ENCODE measurements at regions not wholly inside any gene's neighbourhood (a gene's known extent, or its start where the extent isn't known, plus 50 kb on each side); places are given as distances from the start of the nearest gene placed in this dataset.

DNA sequence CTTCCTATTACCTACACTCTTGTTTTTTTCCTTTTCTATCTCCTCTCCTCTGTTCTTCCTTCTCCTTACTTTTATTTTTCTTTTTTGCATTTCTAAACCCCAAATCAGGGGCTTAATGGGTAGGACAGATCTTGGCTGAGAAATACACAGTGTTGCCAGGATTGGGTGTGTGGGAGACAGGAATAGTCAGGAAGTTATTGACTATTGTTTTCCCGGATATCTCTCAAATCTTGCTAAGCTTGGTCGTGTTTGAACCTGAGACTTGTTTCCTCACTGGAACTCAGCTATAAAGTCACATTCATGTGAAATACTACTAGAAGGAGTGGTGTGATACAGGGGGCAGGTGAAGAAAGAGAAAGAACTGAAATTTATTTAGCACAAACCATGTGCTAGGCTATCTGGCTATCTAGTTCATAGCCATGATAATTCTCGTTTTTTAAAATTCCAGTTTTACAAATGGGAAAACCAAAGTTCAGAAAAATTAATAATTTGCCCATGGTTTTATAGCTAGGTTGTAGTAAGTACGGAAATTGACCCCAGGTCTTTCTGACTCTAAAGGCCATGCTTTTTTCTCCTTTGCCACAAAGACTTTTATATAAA, 343.2 kb upstream of the UMPS start:
- TF ChIP-seq ZNF274 (IDR thresholded peaks at IDR 0.05; ENCODE audit: low read depth, low read length): no peak
- no peak for TF ChIP-seq SUZ12 (IDR thresholded peaks at IDR 0.05; ENCODE audit: extremely low read depth, insufficient read depth, insufficient read length)
- no peak for TF ChIP-seq YY1 (IDR thresholded peaks at IDR 0.05; ENCODE audit: insufficient read depth, insufficient read length)
- no peaks in the 10 kb centered on the region for H3K9me3 ChIP-seq (ENCODE audit: insufficient read depth, low read length)
- no peaks in the 10 kb centered on the region for H3K4me1 ChIP-seq (ENCODE audit: insufficient read depth, insufficient read length)
- H3K27me3 ChIP-seq (ENCODE audit: insufficient read depth, insufficient read length): no peaks in the 10 kb centered on the region
- no peaks in the 10 kb centered on the region for H3K36me3 ChIP-seq (ENCODE audit: insufficient read depth, insufficient read length, low read length)
- DNase-seq (ENCODE audit: low read depth, low spot score): no peak
- no peak overlapping the region for H3K4me3 ChIP-seq (ENCODE audit: insufficient read length, low read depth)
- no peak overlapping the region for H3K9ac ChIP-seq (ENCODE audit: insufficient read length, low read depth)

DNA sequence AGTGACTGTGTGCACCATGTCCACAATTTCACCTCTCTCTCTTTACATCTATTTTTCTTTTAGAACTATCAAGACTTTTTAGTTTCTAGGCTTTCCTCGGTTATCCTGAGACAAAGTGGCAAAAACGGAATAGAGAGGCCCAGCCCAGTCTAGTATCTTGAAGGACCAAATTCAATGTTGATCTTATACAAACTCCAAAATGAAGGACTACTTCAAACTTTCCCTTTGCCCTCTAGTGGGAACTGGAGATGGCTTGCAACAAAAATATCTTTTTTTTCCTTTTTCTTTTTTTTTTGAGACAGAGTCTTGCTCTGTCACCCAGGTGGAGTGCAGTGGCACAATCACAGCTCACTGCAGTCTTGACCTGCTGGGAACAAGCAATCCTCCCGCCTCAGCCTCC, 338.5 kb upstream of the UMPS start:
- no peak for TF ChIP-seq SUZ12 (IDR thresholded peaks at IDR 0.05; ENCODE audit: extremely low read depth, insufficient read depth, insufficient read length)
- TF ChIP-seq ZNF274 (IDR thresholded peaks at IDR 0.05; ENCODE audit: low read depth, low read length): no peak
- TF ChIP-seq YY1 (IDR thresholded peaks at IDR 0.05; ENCODE audit: insufficient read depth, insufficient read length): no peak
- Histone ChIP-seq H3K36me3 (ENCODE audit: insufficient read depth, insufficient read length, low read length) (no peaks in the 10 kb centered on the region), H3K9me3 (ENCODE audit: insufficient read depth, low read length) (no peaks in the 10 kb centered on the region), H3K4me3 (ENCODE audit: insufficient read length, low read depth) (no peak overlapping the region), H3K4me1 (ENCODE audit: insufficient read depth, insufficient read length) (no peaks in the 10 kb centered on the region), H3K9ac (ENCODE audit: insufficient read length, low read depth) (no peak overlapping the region), H3K27me3 (ENCODE audit: insufficient read depth, insufficient read length) (no peaks in the 10 kb centered on the region)
- DNase-seq (ENCODE audit: low read depth, low spot score): no peak

- Histone ChIP-seq H3K36me3 (ENCODE audit: insufficient read depth, insufficient read length, low read length) (no peaks in the 10 kb centered on the region), H3K9ac (ENCODE audit: insufficient read length, low read depth) (no peak overlapping the region), H3K4me1 (ENCODE audit: insufficient read depth, insufficient read length) (no peaks in the 10 kb centered on the region), H3K4me3 (ENCODE audit: insufficient read length, low read depth) (no peak overlapping the region), H3K27me3 (ENCODE audit: insufficient read depth, insufficient read length) (no peaks in the 10 kb centered on the region), H3K9me3 (ENCODE audit: insufficient read depth, low read length) (no peaks in the 10 kb centered on the region)
- TF ChIP-seq ZNF274 (IDR thresholded peaks at IDR 0.05; ENCODE audit: low read depth, low read length) (no peak), YY1 (IDR thresholded peaks at IDR 0.05; ENCODE audit: insufficient read depth, insufficient read length) (no peak), SUZ12 (IDR thresholded peaks at IDR 0.05; ENCODE audit: extremely low read depth, insufficient read depth, insufficient read length) (no peak)
- no peak for DNase-seq (ENCODE audit: low read depth, low spot score)
Measured at GRCh38 chr3:124393340-124393739, 336.9 kb upstream of the UMPS start.

GRCh38 chr3:124395162-124395561, 335.1 kb upstream of the UMPS start:
- Histone ChIP-seq H3K9me3 (ENCODE audit: insufficient read depth, low read length) (no peaks in the 10 kb centered on the region), H3K36me3 (ENCODE audit: insufficient read depth, insufficient read length, low read length) (no peaks in the 10 kb centered on the region), H3K4me1 (ENCODE audit: insufficient read depth, insufficient read length) (no peaks in the 10 kb centered on the region), H3K9ac (ENCODE audit: insufficient read length, low read depth) (no peak overlapping the region), H3K4me3 (ENCODE audit: insufficient read length, low read depth) (no peak overlapping the region), H3K27me3 (ENCODE audit: insufficient read depth, insufficient read length) (no peaks in the 10 kb centered on the region)
- no peak for DNase-seq (ENCODE audit: low read depth, low spot score)
- TF ChIP-seq YY1 (IDR thresholded peaks at IDR 0.05; ENCODE audit: insufficient read depth, insufficient read length) (no peak), ZNF274 (IDR thresholded peaks at IDR 0.05; ENCODE audit: low read depth, low read length) (no peak), SUZ12 (IDR thresholded peaks at IDR 0.05; ENCODE audit: extremely low read depth, insufficient read depth, insufficient read length) (no peak)

- H3K4me3 ChIP-seq (ENCODE audit: insufficient read length, low read depth): no peak overlapping the region
- no peak for DNase-seq (ENCODE audit: low read depth, low spot score)
- H3K9ac ChIP-seq (ENCODE audit: insufficient read length, low read depth): no peak overlapping the region
- H3K4me1 ChIP-seq (ENCODE audit: insufficient read depth, insufficient read length): no peaks in the 10 kb centered on the region
- no peaks in the 10 kb centered on the region for H3K9me3 ChIP-seq (ENCODE audit: insufficient read depth, low read length)
- H3K27me3 ChIP-seq (ENCODE audit: insufficient read depth, insufficient read length): no peaks in the 10 kb centered on the region
- no peaks in the 10 kb centered on the region for H3K36me3 ChIP-seq (ENCODE audit: insufficient read depth, insufficient read length, low read length)
- TF ChIP-seq SUZ12 (IDR thresholded peaks at IDR 0.05; ENCODE audit: extremely low read depth, insufficient read depth, insufficient read length) (no peak), YY1 (IDR thresholded peaks at IDR 0.05; ENCODE audit: insufficient read depth, insufficient read length) (no peak), ZNF274 (IDR thresholded peaks at IDR 0.05; ENCODE audit: low read depth, low read length) (no peak)
Measured at GRCh38 chr3:124395584-124396338, 334.5 kb upstream of the UMPS start.

GRCh38 chr3:124396339-124396950, 333.8 kb upstream of the UMPS start:
- DNase-seq (ENCODE audit: low read depth, low spot score): no peak

GRCh38 chr3:124397088-124397487, 333.2 kb upstream of the UMPS start:
- no peak overlapping the region for H3K4me3 ChIP-seq (ENCODE audit: insufficient read length, low read depth)
- no peaks in the 10 kb centered on the region for H3K36me3 ChIP-seq (ENCODE audit: insufficient read depth, insufficient read length, low read length)
- no peaks in the 10 kb centered on the region for H3K9me3 ChIP-seq (ENCODE audit: insufficient read depth, low read length)
- no peaks in the 10 kb centered on the region for H3K4me1 ChIP-seq (ENCODE audit: insufficient read depth, insufficient read length)
- DNase-seq (ENCODE audit: low read depth, low spot score): no peak
- no peak overlapping the region for H3K9ac ChIP-seq (ENCODE audit: insufficient read length, low read depth)
- no peaks in the 10 kb centered on the region for H3K27me3 ChIP-seq (ENCODE audit: insufficient read depth, insufficient read length)
- no peak for TF ChIP-seq SUZ12 (IDR thresholded peaks at IDR 0.05; ENCODE audit: extremely low read depth, insufficient read depth, insufficient read length)
- no peak for TF ChIP-seq YY1 (IDR thresholded peaks at IDR 0.05; ENCODE audit: insufficient read depth, insufficient read length)
- no peak for TF ChIP-seq ZNF274 (IDR thresholded peaks at IDR 0.05; ENCODE audit: low read depth, low read length)

More at GRCh38 chr3:124396339-124396950, 333.8 kb upstream of the UMPS start:
- TF ChIP-seq YY1 (IDR thresholded peaks at IDR 0.05; ENCODE audit: insufficient read depth, insufficient read length) (no peak), ZNF274 (IDR thresholded peaks at IDR 0.05; ENCODE audit: low read depth, low read length) (no peak)
- Histone ChIP-seq H3K9me3 (ENCODE audit: insufficient read depth, low read length) (no peaks in the 10 kb centered on the region), H3K4me1 (ENCODE audit: insufficient read depth, insufficient read length) (no peaks in the 10 kb centered on the region), H3K36me3 (ENCODE audit: insufficient read depth, insufficient read length, low read length) (no peaks in the 10 kb centered on the region), H3K4me3 (ENCODE audit: insufficient read length, low read depth) (no peak overlapping the region), H3K9ac (ENCODE audit: insufficient read length, low read depth) (no peak overlapping the region), H3K27me3 (ENCODE audit: insufficient read depth, insufficient read length) (no peaks in the 10 kb centered on the region)
